ENCODE measurements at regions not wholly inside any gene's neighbourhood (a gene's known extent, or its start where the extent isn't known, plus 50 kb on each side); places are given as distances from the start of the nearest gene placed in this dataset.

DNA sequence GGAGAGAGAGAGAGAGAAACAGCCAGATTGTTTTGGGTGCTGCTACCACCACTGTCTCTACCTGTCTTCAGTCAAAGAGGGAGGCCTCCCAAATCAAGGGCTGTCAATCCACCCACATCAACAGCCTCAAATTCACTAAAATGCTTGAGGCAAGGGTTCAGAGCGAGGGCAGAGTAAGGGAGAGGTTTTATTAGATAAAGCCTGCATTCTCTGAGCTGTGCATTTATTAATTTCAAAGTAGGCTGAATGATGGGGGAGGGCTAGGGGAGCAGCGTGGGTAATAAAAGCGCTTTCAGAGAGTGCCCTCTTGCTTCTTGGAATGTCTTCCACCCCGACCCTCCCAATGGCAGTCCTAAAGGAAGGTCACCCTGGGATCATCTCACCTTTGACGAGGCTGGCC lies 636.5 kb upstream of the TBX3 start:
- Histone ChIP-seq H3K4me3 (no peak overlapping the region), H3K27ac (ENCODE audit: extremely low read depth, low read depth, low read length) (no peak overlapping the region), H2AFZ (ENCODE audit: low read depth, low read length) (no peak overlapping the region), H4K20me1 (replicated peaks; ENCODE audit: control insufficient read depth, insufficient read depth, low read length) (no peaks in the 10 kb centered on the region), H3K36me3 (ENCODE audit: control insufficient read depth, insufficient read depth, low read length) (no peaks in the 10 kb centered on the region), H3K9ac (ENCODE audit: insufficient read depth in 1 of 2, low read depth in 2 of 2, low read length in 2 of 2) (no peak overlapping the region), H3K4me1 (replicated peaks in 1 of 2; ENCODE audit: control insufficient read depth in 2 of 2, insufficient read depth in 2 of 2, low read length in 2 of 2) (no peaks in the 10 kb centered on the region; a peak in 1 of 5 replicates), H3K79me2 (ENCODE audit: control insufficient read depth, insufficient read depth, low read length) (no peaks in the 10 kb centered on the region), H3K9me3 (replicated peaks; ENCODE audit: control insufficient read depth, insufficient read depth, low read depth, low read length) (no peaks in the 10 kb centered on the region), H3K27me3 (ENCODE audit: control insufficient read depth in 2 of 2, insufficient read depth in 2 of 2, low read length in 2 of 2) (peaks cover 0 to 6% of the 10 kb centered on the region in 2 experiments; a peak in 1 of 5 replicates), H3K9me1 (ENCODE audit: control insufficient read depth, insufficient read depth, low read length) (no peaks in the 10 kb centered on the region), H3K4me2 (ENCODE audit: insufficient read depth, low read length) (no peak overlapping the region)
- DNase-seq (ENCODE audit: extremely low read depth in 1 of 4, low spot score in 3 of 4) (no peak), FAIRE-seq (no peak), ATAC-seq (no peak)
- BruUV-seq (replicated peaks): no TSS peak
- in situ Hi-C loops (cut with MboI): no loop called here
- TF ChIP-seq KAT8 (IDR thresholded peaks at IDR 0.05; ENCODE audit: low read depth) (no peak), NFE2L1 (tag; IDR thresholded peaks at IDR 0.05; ENCODE audit: borderline replicate concordance, low read depth) (no peak)
- 0% methylated on average over 5 of the region's 5 CpGs for WGBS (ENCODE audit: insufficient coverage, low coverage, missing lambda C conversion rate)
- intact Hi-C loops (cut with micrococcal nuclease): no loop called here
- ChIA-PET POLR2A (no interaction called here), CTCF (ENCODE audit: low intra/inter-chr PET ratio) (no interaction called here)

GRCh38 chr12:115319446-115320040 lies 635.6 kb upstream of the TBX3 start:
- H4K20me1 ChIP-seq (replicated peaks; ENCODE audit: control insufficient read depth, insufficient read depth, low read length): no peaks in the 10 kb centered on the region
- no TSS peak for BruUV-seq (replicated peaks)
- H3K27ac ChIP-seq (ENCODE audit: extremely low read depth, low read depth, low read length): no peak overlapping the region
- H3K36me3 ChIP-seq (ENCODE audit: control insufficient read depth, insufficient read depth, low read length): no peaks in the 10 kb centered on the region
- in situ Hi-C loops (cut with MboI) (no loop called here), intact Hi-C loops (cut with micrococcal nuclease) (no loop called here)
- no peak for TF ChIP-seq TAF15 (IDR thresholded peaks at IDR 0.05; ENCODE audit: low read depth, low read length)
- no peak for TF ChIP-seq ZNF184 (CRISPR knock-in tag; IDR thresholded peaks at IDR 0.05)
- no peak for TF ChIP-seq ZNF232 (CRISPR knock-in tag; IDR thresholded peaks at IDR 0.05)
- TF ChIP-seq, protein P1, sequence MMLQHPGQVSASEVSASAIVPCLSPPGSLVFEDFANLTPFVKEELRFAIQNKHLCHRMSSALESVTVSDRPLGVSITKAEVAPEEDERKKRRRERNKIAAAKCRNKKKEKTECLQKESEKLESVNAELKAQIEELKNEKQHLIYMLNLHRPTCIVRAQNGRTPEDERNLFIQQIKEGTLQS (IDR thresholded peaks at IDR 0.05): no peak
- TF ChIP-seq, protein P1 (CRISPR knock-in tag; conservative IDR thresholded peaks at IDR 0.05): no peak
- TF ChIP-seq ZNF77 (CRISPR knock-in tag; IDR thresholded peaks at IDR 0.05): no peak
- TF ChIP-seq MCM3 (IDR thresholded peaks at IDR 0.05): no peak
- no peak for TF ChIP-seq ETS2 (tag; IDR thresholded peaks at IDR 0.05; ENCODE audit: borderline replicate concordance, poor library complexity, severe bottlenecking)
- TF ChIP-seq MTA2 (IDR thresholded peaks at IDR 0.05; ENCODE audit: low read depth): no peak
- no peak for TF ChIP-seq SIRT6 (IDR thresholded peaks at IDR 0.05; ENCODE audit: low read depth, low read length)
- no peak for TF ChIP-seq SMC3 (conservative IDR thresholded peaks at IDR 0.05; ENCODE audit: insufficient read depth, low read depth, low read length)
- TF ChIP-seq, protein P2, sequence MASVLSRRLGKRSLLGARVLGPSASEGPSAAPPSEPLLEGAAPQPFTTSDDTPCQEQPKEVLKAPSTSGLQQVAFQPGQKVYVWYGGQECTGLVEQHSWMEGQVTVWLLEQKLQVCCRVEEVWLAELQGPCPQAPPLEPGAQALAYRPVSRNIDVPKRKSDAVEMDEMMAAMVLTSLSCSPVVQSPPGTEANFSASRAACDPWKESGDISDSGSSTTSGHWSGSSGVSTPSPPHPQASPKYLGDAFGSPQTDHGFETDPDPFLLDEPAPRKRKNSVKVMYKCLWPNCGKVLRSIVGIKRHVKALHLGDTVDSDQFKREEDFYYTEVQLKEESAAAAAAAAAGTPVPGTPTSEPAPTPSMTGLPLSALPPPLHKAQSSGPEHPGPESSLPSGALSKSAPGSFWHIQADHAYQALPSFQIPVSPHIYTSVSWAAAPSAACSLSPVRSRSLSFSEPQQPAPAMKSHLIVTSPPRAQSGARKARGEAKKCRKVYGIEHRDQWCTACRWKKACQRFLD (CRISPR knock-in tag; IDR thresholded peaks at IDR 0.05): no peak
- FAIRE-seq (no peak), DNase-seq (ENCODE audit: extremely low read depth in 1 of 4, low spot score in 3 of 4) (no peak), ATAC-seq (no peak)
- H3K27me3 ChIP-seq (ENCODE audit: control insufficient read depth in 2 of 2, insufficient read depth in 2 of 2, low read length in 2 of 2): peaks cover 0 to 6% of the 10 kb centered on the region in 2 experiments; a peak in 1 of 5 replicates
- H3K4me2 ChIP-seq (ENCODE audit: insufficient read depth, low read length): no peak overlapping the region
- H3K9ac ChIP-seq (ENCODE audit: insufficient read depth in 1 of 2, low read depth in 2 of 2, low read length in 2 of 2): no peak overlapping the region
- POLR2A ChIA-PET: no interaction called here
- no peak overlapping the region for H3K4me3 ChIP-seq
- no peaks in the 10 kb centered on the region for H3K79me2 ChIP-seq (ENCODE audit: control insufficient read depth, insufficient read depth, low read length)
- WGBS (ENCODE audit: insufficient coverage, low coverage, missing lambda C conversion rate): 0% methylated on average over 8 of the region's 8 CpGs
- H3K9me1 ChIP-seq (ENCODE audit: control insufficient read depth, insufficient read depth, low read length): no peaks in the 10 kb centered on the region
- CTCF ChIA-PET (ENCODE audit: low intra/inter-chr PET ratio): no interaction called here
- H2AFZ ChIP-seq (ENCODE audit: low read depth, low read length): no peak overlapping the region
- no peaks in the 10 kb centered on the region; a peak in 1 of 5 replicates for H3K4me1 ChIP-seq (replicated peaks in 1 of 2; ENCODE audit: control insufficient read depth in 2 of 2, insufficient read depth in 2 of 2, low read length in 2 of 2)
- H3K9me3 ChIP-seq (replicated peaks; ENCODE audit: control insufficient read depth, insufficient read depth, low read depth, low read length): no peaks in the 10 kb centered on the region

All from K562 (cell line).